SU-DHL-6 (cell line): ENCODE measurements at regions not wholly inside any gene's neighbourhood (a gene's known extent, or its start where the extent isn't known, plus 50 kb on each side); places are given as distances from the start of the nearest gene placed in this dataset.

Source experiments
- H2AFZ ChIP-seq: fragments of 200-600 bp; sonication (generic); 2 replicates; pipeline ENCODE4 v1.6.1; 2014; ENCODE audit warnings: low read depth, mild to moderate bottlenecking, moderate library complexity, mixed read lengths, antibody characterized with exemption, low read length; ENCODE audit not compliant: severe bottlenecking
- H3F3A ChIP-seq: fragments of 200-600 bp; shearing (Covaris generic); 2 replicates; pipeline ENCODE4 v1.6.0; 2016; ENCODE audit warnings: antibody characterized with exemption, mild to moderate bottlenecking; ENCODE audit not compliant: insufficient read depth
- H3K27ac ChIP-seq: fragments of 200-600 bp; sonication (generic); 2 replicates; pipeline ENCODE4 v1.5.1; 2016; ENCODE audit warnings: low read depth, mild to moderate bottlenecking, low read length, moderate library complexity, mixed read lengths
- H3K27me3 ChIP-seq: fragments of 200-600 bp; sonication (generic), shearing (Covaris generic); 2 replicates; pipeline ENCODE4 v1.6.0; 2014; ENCODE audit warnings: mild to moderate bottlenecking, low read length
- H3K36me3 ChIP-seq: fragments of 200-600 bp; sonication (generic); 2 replicates; pipeline ENCODE4 v1.6.1; 2014; ENCODE audit warnings: mild to moderate bottlenecking, low read length, mixed read lengths
- H3K4me2 ChIP-seq: fragments of 300-600, 200-600 bp; shearing (Covaris generic), sonication (generic); 2 replicates; pipeline ENCODE4 v1.6.0; 2014; ENCODE audit warnings: low read length, low read depth, mild to moderate bottlenecking; ENCODE audit not compliant: poor library complexity, severe bottlenecking
- H3K4me3 ChIP-seq: fragments of 200-600 bp; sonication (generic); 2 replicates; pipeline ENCODE4 v1.5.1; 2014; ENCODE audit warnings: antibody characterized with exemption, low read length, mild to moderate bottlenecking, mixed read lengths; ENCODE audit not compliant: insufficient read depth, poor library complexity, severe bottlenecking
- H3K79me2 ChIP-seq: fragments of 200-600 bp; sonication (generic); 2 replicates; pipeline ENCODE4 v1.6.1; 2014; ENCODE audit warnings: mild to moderate bottlenecking, low read length, moderate library complexity; ENCODE audit not compliant: insufficient read depth
- H3K9ac ChIP-seq: fragments of 200-600 bp; sonication (generic); 2 replicates; pipeline ENCODE4 v1.7.0; 2014; ENCODE audit warnings: mild to moderate bottlenecking, low read length
- H3K9me2 ChIP-seq: fragments of 200-600 bp; sonication (generic); replicated peaks from 2 replicates; pipeline ENCODE4 v1.6.1; 2014; ENCODE audit warnings: low read length; ENCODE audit not compliant: insufficient read depth
- H3K9me3 ChIP-seq: fragments of 200-600 bp; sonication (generic); 2 replicates; pipeline ENCODE4 v1.6.1; 2014; ENCODE audit warnings: low read length, mixed read lengths; ENCODE audit not compliant: insufficient read depth
- H4K20me1 ChIP-seq: fragments of 200-600 bp; sonication (generic); 2 replicates; pipeline ENCODE4 v1.6.1; 2014; ENCODE audit warnings: low read depth, mild to moderate bottlenecking, antibody characterized with exemption, low read length, moderate library complexity, mixed read lengths
- CTCF ChIP-seq: fragments of 200-600 bp; sonication (generic); IDR thresholded peaks from one replicate; pipeline ENCODE4 v1.5.1; 2017; ENCODE audit warnings: antibody characterized with exemption, mild to moderate bottlenecking, low read length, moderate library complexity; ENCODE audit not compliant: insufficient read depth, poor library complexity, severe bottlenecking
- EZH2phosphoT487 ChIP-seq: fragments of 200-600 bp; sonication (generic), shearing (Covaris generic); conservative IDR thresholded peaks from 2 replicates; pipeline ENCODE4 v1.6.1; 2018; ENCODE audit warnings: mild to moderate bottlenecking, antibody characterized with exemption, low read length, moderate library complexity, mixed read lengths

GRCh38 chr6:87858440-87858839 is 156.4 kb upstream of the AKIRIN2 start:
- Histone ChIP-seq H3K9ac (no peak overlapping the region), H3K4me2 (no peak overlapping the region), H3K4me3 (no peak overlapping the region), H2AFZ (no peak overlapping the region), H3K9me2 (no peaks in the 10 kb centered on the region), H3K27ac (no peak overlapping the region), H4K20me1 (no peaks in the 10 kb centered on the region), H3K9me3 (no peaks in the 10 kb centered on the region), H3K27me3 (no peaks in the 10 kb centered on the region), H3F3A (no peaks in the 10 kb centered on the region), H3K79me2 (no peaks in the 10 kb centered on the region), H3K36me3 (no peaks in the 10 kb centered on the region)
- TF ChIP-seq CTCF, result no peak
- no peak for TF ChIP-seq EZH2phosphoT487

- H3K9me3 ChIP-seq, result no peaks in the 10 kb centered on the region
- no peaks in the 10 kb centered on the region for H3K79me2 ChIP-seq
- no peaks in the 10 kb centered on the region for H3K27me3 ChIP-seq
- H3K36me3 ChIP-seq, result no peaks in the 10 kb centered on the region
- H3F3A ChIP-seq, result no peaks in the 10 kb centered on the region
- H2AFZ ChIP-seq, result no peak overlapping the region
- TF ChIP-seq CTCF (no peak), EZH2phosphoT487 (no peak)
- no peak overlapping the region for H3K27ac ChIP-seq
- no peaks in the 10 kb centered on the region for H3K9me2 ChIP-seq
- H3K4me3 ChIP-seq, result no peak overlapping the region
- no peak overlapping the region for H3K9ac ChIP-seq
- no peak overlapping the region for H3K4me2 ChIP-seq
- no peaks in the 10 kb centered on the region for H4K20me1 ChIP-seq
Measured at GRCh38 chr6:87851674-87852299, 149.8 kb upstream of the AKIRIN2 start.

- Histone ChIP-seq H3K27me3 (no peaks in the 10 kb centered on the region), H3K9me3 (no peaks in the 10 kb centered on the region), H3K4me2 (no peak overlapping the region), H3K9me2 (no peaks in the 10 kb centered on the region), H4K20me1 (no peaks in the 10 kb centered on the region), H3K36me3 (no peaks in the 10 kb centered on the region), H3K79me2 (no peaks in the 10 kb centered on the region), H2AFZ (no peak overlapping the region), H3K27ac (no peak overlapping the region), H3F3A (no peaks in the 10 kb centered on the region), H3K9ac (no peak overlapping the region), H3K4me3 (no peak overlapping the region)
- TF ChIP-seq EZH2phosphoT487 (no peak), CTCF (no peak)
Measured at GRCh38 chr6:87848616-87849015, 146.6 kb upstream of the AKIRIN2 start.

GRCh38 chr6:87847830-87848210 is 145.8 kb upstream of the AKIRIN2 start:
- Histone ChIP-seq H3K4me3 (no peak overlapping the region), H4K20me1 (no peaks in the 10 kb centered on the region), H3F3A (no peaks in the 10 kb centered on the region), H3K36me3 (no peaks in the 10 kb centered on the region), H3K27me3 (no peaks in the 10 kb centered on the region), H3K9me2 (no peaks in the 10 kb centered on the region), H2AFZ (no peak overlapping the region), H3K9ac (no peak overlapping the region), H3K4me2 (no peak overlapping the region), H3K27ac (no peak overlapping the region), H3K9me3 (no peaks in the 10 kb centered on the region), H3K79me2 (no peaks in the 10 kb centered on the region)
- TF ChIP-seq CTCF (no peak), EZH2phosphoT487 (no peak)
